AG08395 (cell line): ENCODE measurements at regions not wholly inside any gene's neighbourhood (a gene's known extent, or its start where the extent isn't known, plus 50 kb on each side); places are given as distances from the start of the nearest gene placed in this dataset.

ENCODE experiments used
- DNase-seq: peaks from one replicate; pipeline ENCODE4 v3.0.0; 2012; ENCODE audit warnings: mixed read lengths, low spot score

DNA sequence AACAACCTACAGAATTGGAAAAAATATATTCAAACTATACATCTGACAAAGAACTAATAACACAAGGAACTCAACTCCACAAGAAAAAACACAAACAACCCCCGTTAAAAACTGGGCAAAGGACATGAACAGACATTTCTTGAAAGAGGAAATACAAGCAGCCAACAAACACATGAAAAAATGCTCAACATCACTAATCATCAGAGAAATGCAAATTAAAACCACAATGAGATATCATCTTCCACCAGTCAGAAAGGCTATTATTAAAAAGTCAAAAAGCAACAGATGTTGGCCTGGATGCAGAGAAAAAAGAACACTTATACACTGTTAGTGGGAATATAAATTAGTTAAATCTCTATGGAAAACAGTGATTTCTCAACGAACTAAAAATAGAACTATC lies 82.6 kb upstream of the CCDC91 start:
- DNase-seq = no peak

- no peak for DNase-seq
Measured at GRCh38 chr12:28108599-28108998, 81.7 kb upstream of the CCDC91 start.

DNA sequence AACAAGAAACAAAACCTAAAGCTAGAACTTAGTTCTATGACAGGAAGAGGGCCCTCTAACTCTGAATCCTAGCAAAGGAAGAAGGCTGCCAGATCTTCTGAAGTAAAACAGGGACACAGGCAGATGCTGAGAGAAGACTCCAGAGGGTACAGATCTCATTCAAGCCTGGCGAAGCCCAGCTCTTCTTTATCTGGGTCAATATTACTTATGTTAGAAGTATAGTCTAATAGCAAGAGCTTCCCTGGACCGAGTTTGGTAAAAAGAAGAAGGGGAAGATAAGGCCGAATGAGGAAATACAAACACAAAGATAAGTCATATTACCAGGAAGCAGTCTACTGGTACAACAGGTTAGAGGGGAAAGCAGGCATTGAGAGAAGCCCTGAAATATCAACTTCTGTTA lies 79.9 kb upstream of the CCDC91 start:
- DNase-seq = no peak

- DNase-seq = peak; percentile 13
Measured at GRCh38 chr12:28114488-28114887, 75.8 kb upstream of the CCDC91 start.

DNA sequence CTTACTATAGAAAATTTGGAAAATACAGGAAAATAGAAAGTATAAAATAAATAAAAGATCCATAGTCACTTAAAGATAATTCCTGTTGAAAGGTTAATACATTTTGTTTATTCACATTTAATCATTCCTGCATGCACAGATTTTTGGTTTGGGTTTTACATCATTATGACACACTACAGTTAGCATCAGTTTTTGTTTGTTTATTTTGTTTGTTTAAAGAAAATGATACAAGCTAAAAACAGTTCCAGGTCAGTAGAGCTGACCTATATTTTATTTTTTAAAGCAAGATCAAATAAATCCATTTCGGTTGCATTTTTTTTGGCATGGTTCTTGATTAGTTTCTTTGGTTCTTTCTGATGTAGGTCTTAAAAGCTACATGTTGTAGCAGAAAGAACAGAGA lies 68.8 kb upstream of the CCDC91 start:
- DNase-seq = no peak

DNA sequence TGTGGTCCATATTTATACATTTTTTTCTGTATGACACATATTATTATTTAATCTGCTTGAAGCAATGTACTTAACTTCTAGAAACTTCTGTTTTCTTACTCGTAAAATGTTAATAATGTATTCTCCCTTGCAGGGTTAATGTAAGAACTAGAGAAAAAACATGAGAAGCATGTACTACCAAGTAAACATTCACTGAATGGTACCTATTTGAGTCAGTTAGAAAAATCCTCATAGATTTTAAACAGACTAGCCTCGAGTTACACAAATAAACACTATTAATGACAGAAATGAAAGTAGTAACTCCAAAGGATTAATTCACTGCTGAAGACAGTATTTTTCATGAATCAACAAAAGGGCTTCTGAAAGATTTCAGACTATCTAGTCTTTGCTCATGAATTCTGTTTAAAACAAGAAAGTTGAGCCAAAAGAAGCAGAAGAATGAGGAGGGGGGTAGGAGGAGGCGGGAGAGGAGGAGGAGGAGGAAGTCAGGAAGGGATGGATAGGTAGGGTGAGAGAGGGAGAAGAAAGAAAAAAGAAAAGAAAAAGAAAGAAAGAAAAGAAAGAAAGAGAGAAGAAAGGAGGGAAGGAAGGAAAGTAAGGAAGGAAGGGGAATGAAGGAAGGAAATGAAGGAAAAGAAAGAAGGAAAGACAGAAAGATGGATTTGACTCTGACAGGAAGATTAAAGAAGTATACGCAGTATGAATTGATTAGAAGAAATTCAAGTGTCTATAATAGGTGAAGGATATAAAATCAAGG lies 68.2 kb upstream of the CCDC91 start:
- no peak for DNase-seq

DNA sequence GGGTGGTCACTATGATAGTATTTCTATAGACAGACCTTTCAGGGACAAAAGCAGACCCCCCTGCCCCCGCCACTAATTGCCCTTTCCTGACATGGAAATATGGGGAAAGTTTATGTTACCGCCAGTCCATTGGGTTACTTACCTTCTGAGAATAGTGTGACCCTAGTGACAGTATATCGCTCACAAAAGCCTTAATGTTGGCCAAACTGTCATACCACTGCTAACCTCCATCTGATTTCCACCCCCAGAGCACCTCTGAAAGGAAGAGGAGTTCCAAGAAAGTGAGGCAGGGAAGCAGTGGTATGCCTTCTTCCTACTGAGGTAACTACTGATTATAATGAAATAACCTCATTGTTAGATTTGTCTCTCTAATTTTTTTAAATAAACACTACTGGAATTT lies 67.5 kb upstream of the CCDC91 start:
- DNase-seq = no peak

DNA sequence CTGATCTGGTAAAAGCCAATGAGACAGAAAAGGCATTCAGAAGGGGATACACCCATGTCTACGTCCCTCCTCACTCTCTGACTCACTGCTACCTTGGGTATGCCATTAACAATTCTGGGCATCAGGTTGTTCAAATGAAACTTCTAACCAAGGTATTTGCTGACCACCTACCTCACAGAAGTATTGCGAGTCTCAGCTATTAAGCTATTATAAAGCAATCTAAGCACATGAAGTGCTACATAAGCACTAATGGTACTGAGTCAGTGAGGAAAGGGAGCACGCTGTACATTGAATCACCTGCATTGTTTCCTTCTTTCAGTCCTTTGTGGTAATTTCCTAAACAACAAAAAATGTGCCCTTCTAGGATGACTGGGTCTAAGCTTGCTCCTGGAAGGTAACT lies 62.8 kb upstream of the CCDC91 start:
- no peak for DNase-seq

DNA sequence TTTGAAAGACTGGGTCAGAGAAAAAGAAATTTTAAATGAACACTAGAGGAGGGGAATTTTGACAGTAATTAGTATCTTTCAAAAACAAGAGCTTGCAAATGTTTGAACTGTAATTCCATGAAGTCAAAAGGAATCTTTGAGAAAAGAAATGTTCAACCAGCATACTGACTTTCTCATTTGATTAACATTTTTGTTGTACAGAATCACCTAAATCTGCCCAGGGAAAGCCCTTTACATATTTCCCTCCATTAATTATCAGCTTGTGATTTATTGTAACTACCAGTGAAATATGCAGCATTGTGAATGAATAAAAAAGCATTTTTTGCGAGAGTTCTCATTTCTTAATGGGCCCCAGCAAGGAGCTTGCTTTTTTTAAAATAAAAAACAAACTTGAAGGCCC lies 61.2 kb upstream of the CCDC91 start:
- no peak for DNase-seq

DNA sequence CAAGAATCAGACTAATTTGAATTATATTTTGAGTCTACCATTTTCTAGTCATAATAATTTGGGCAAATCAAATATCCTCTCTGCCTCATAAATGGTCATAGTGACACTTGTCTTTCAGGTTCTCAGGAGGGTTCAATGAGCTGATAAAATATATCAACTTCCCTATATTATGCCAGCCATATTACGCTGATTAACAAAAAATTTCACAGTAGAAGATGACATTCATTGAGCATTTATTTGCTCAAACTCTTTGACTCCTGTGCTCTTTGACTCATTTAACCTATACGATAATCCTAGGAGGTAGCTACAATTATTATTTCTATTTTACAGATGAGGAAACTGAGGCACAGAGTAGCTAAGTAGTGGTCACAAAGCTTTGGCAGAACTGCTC lies 60.0 kb upstream of the CCDC91 start:
- no peak for DNase-seq

GRCh38 chr12:28130625-28131598 lies 59.3 kb upstream of the CCDC91 start:
- peak; percentile 24 for DNase-seq

DNA sequence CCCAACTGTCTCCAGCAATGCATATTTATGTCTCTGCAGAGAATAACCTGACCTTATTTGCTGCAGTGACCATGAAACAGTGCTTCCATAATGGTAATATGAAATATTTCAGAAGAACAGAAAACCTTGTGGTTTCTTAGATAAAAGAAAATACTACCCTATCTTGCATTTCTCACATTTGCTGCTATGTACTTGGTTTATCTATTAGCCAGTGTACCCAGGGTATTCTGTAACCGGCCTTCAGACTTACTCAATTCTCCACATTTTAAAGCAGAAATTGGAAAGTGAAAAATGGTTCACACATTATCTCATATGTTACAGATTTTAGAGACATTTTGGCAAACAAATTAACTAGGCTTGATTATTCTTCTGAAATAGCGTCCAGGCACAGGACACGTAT lies 57.9 kb upstream of the CCDC91 start:
- DNase-seq = no peak

GRCh38 chr12:28135801-28136439 lies 54.3 kb upstream of the CCDC91 start:
- DNase-seq = no peak

GRCh38 chr12:28137414-28137813 lies 52.8 kb upstream of the CCDC91 start:
- DNase-seq = no peak

DNA sequence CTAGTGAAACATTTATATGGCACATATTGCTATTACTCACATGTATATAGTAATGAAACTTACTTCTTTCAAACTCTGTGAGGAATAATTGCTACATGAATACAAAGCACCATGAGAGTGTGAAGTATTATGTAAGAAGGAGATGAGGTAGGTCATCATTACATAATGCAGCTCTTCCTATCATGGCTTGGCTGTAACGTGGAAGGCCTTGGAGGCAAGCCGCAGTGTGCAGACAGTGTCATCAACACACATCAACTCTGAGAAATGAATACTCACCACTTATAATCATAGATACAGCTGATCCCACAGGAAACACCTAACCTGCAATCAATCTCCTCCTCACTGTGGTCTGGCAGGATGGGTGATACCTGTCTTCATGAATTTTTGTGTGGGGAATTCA lies 49.9 kb upstream of the CCDC91 start:
- no peak for DNase-seq
